Common myeloid progenitor, CD34-positive (primary cell): ENCODE measurements at regions not wholly inside any gene's neighbourhood (a gene's known extent, or its start where the extent isn't known, plus 50 kb on each side); places are given as distances from the start of the nearest gene placed in this dataset.

Source experiments
- CTCF ChIA-PET: fragments of 350-600 bp; sonication (Branson Sonifier 250); formaldehyde crosslinking; loops from one replicate; lab custom pipeline; 2021; ENCODE audit warnings: antibody characterized with exemption; lab: Charles Lee
- POLR2A ChIA-PET: fragments of 350-600 bp; sonication (Branson Sonifier 250); formaldehyde crosslinking; loops from one replicate; lab custom pipeline; 2021; ENCODE audit warnings: antibody characterized with exemption; lab: Charles Lee
- DNase-seq, 3 donors: peaks; one replicate each; pipeline versions ENCODE4 v3.0.0 to v3.0.0-alpha.2; 2013
- H3K27ac ChIP-seq, 2 experiments: 1 replicate in 1 of 2; 2 replicates in 1 of 2; pipeline ENCODE4 v1.7.0; 2013; ENCODE audit warnings: inconsistent platforms in 2 of 2, low read length in 2 of 2, mild to moderate bottlenecking in 2 of 2, low read depth in 1 of 2, moderate library complexity in 1 of 2; ENCODE audit not compliant: severe bottlenecking in 2 of 2, insufficient read depth in 1 of 2, poor library complexity in 1 of 2
- H3K27me3 ChIP-seq, 5 experiments: replicated peaks in 2 of 5; 1 replicate in 3 of 5; 2 replicates in 2 of 5; pipeline versions ENCODE4 v1.6.1 to v1.7.0; 2013; ENCODE audit warnings: low read length in 4 of 5, mild to moderate bottlenecking in 2 of 5, moderate library complexity in 2 of 5, inconsistent platforms in 1 of 5; ENCODE audit not compliant: insufficient read depth in 5 of 5, control insufficient read depth in 4 of 5
- H3K36me3 ChIP-seq, 4 experiments: 1 replicate in 2 of 4; 2 replicates in 2 of 4; pipeline versions ENCODE4 v1.6.1 to v1.7.0; 2013; ENCODE audit warnings: low read length in 3 of 4, control low read depth in 1 of 4, mild to moderate bottlenecking in 1 of 4; ENCODE audit not compliant: control insufficient read depth in 4 of 4, insufficient read depth in 4 of 4
- H3K4me1 ChIP-seq, 4 experiments: 1 replicate in 3 of 4; 2 replicates in 1 of 4; pipeline versions ENCODE4 v1.6.1 to v1.7.1; 2013; ENCODE audit warnings: low read length in 3 of 4, mild to moderate bottlenecking in 3 of 4, control low read depth in 1 of 4, inconsistent platforms in 1 of 4, moderate library complexity in 1 of 4; ENCODE audit not compliant: control insufficient read depth in 4 of 4, insufficient read depth in 4 of 4; ENCODE audit errors: control extremely low read depth in 1 of 4
- H3K4me3 ChIP-seq, 7 experiments: 1 replicate in 4 of 7; 2 replicates in 3 of 7; pipeline versions ENCODE4 v1.5.1 to v1.7.0; 2013; ENCODE audit warnings: mild to moderate bottlenecking in 7 of 7, low read length in 6 of 7, moderate library complexity in 6 of 7, inconsistent platforms in 2 of 7, low read depth in 2 of 7, control low read depth in 1 of 7; ENCODE audit not compliant: insufficient read depth in 4 of 7, control insufficient read depth in 1 of 7; ENCODE audit errors: extremely low read depth in 1 of 7
- H3K9me3 ChIP-seq, 5 experiments: 1 replicate in 4 of 5; 2 replicates in 1 of 5; pipeline versions ENCODE4 v1.6.1 to v1.7.1; 2013; ENCODE audit warnings: low read length in 4 of 5, mild to moderate bottlenecking in 2 of 5, inconsistent platforms in 1 of 5, low read depth in 1 of 5, moderate library complexity in 1 of 5; ENCODE audit not compliant: control insufficient read depth in 4 of 5, insufficient read depth in 2 of 5; ENCODE audit errors: control extremely low read depth in 1 of 5
- WGBS: methylation state at CpG from one replicate; pipeline ENCODE4 v1.1.5; 2013; ENCODE audit not compliant: insufficient coverage; 5-methylcytosine and 5-hydroxymethylcytosine counted together

DNA sequence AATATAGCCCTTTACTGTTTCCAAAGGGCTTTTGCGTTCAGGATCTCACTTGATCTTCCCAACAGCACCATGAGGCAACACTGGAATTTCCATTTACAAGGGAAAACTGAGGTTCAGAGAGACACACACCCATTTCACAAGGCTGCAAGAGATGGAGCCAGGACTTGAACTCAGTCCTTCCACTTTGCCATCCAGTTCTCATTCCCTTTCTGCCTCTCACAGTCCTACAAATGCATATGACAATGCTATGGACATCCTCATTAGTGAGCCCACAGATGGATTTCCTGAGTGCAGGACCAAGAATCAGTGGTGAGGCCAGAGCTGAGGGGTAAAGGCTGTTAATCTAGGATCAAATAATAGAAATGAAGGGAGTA, 136.1 kb upstream of the MYCN start:
- POLR2A ChIA-PET: no interaction called here
- H3K36me3 ChIP-seq: no peaks in the 10 kb centered on the region
- no peaks in the 10 kb centered on the region for H3K9me3 ChIP-seq
- H3K4me1 ChIP-seq: peaks cover 0 to 14% (median 12%) of the 10 kb centered on the region in 4 experiments
- no peaks in the 10 kb centered on the region for H3K27me3 ChIP-seq
- no peak for DNase-seq
- H3K4me3 ChIP-seq: no peak overlapping the region
- 100% methylated on average over 1 of the region's 1 CpG for WGBS
- H3K27ac ChIP-seq: no peak overlapping the region
- CTCF ChIA-PET: no interaction called here

DNA sequence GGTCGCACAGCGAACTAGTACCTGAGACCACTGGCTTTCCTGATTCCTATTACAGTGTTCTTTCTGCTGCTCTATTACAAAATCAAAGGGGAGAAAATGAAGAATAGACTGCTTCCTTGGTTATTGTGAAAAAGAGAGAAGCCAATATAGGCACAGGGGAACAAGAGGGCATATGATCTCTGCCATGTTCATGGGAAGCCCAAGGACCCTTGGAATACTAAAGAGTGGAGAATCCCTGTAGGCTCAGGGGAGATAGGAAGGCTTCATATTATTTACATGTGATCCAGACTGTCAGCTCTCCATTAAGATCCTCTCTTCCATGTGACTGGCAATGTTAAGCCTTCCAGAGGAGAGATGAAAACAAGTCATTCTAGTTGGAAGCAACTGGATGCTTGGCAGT, 135.7 kb upstream of the MYCN start:
- Histone ChIP-seq H3K27me3 (no peaks in the 10 kb centered on the region), H3K36me3 (no peaks in the 10 kb centered on the region), H3K4me3 (no peak overlapping the region), H3K4me1 (peaks cover 0 to 18% (median 14%) of the 10 kb centered on the region in 4 experiments), H3K27ac (no peak overlapping the region), H3K9me3 (no peaks in the 10 kb centered on the region)
- CTCF ChIA-PET: interaction anchor here (1.0 kb wide), 1 partner anchor 8 kb away, joined by 4 read pairs; no protein-coding TSS in a partner anchor
- POLR2A ChIA-PET: no interaction called here
- 92% methylated on average over 2 of the region's 2 CpGs for WGBS
- no peak for DNase-seq

DNA sequence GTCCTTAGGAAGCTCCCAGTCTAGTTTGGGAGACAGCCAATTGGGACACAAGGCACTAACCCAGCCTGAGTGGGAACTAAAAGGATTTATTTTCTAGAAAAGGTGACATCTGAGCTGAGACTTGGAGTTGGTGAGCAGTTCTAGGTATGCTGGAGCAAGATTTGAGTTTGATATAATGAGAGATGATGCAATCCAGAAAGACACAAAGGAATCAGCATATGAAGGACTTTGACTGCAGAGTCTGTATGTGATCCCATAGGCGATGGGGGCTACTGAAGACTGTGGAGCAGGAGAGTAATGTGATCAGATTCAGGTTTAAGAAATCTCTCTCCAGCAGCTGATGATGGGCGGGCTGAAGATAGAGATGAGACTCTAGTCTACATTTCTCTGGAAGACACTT, 135.1 kb upstream of the MYCN start:
- no peak for DNase-seq
- POLR2A ChIA-PET: no interaction called here
- Histone ChIP-seq H3K4me3 (no peak overlapping the region), H3K27me3 (no peaks in the 10 kb centered on the region), H3K27ac (no peak overlapping the region), H3K36me3 (no peaks in the 10 kb centered on the region), H3K9me3 (no peaks in the 10 kb centered on the region), H3K4me1 (peaks cover 0 to 18% (median 15%) of the 10 kb centered on the region in 4 experiments)
- 100% methylated on average over 1 of the region's 2 CpGs for WGBS
- CTCF ChIA-PET: interaction anchor here (1.0 kb wide), 1 partner anchor 8 kb away, joined by 4 read pairs; no protein-coding TSS in a partner anchor

DNA sequence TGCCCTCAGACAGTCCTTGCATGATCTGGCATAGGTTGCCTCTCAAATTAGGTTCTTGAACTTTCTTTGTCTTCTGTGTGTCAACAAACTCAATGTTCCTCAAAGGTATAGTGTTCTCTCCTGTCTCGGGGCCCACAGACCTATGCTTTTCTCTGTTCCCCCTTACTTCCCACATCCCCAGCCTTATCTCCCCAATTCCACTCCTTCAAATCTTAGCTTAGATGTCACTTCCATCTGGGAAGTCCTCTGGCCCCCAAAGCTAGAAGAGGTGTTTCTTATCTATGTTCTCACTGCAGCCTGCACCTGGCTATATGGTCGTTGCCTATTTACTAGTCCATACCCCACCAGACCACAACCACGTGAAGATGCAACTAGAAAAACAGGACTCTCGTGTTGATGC, 134.6 kb upstream of the MYCN start:
- Histone ChIP-seq H3K9me3 (no peaks in the 10 kb centered on the region), H3K27me3 (no peaks in the 10 kb centered on the region), H3K4me3 (no peak overlapping the region), H3K36me3 (no peaks in the 10 kb centered on the region), H3K27ac (no peak overlapping the region), H3K4me1 (peaks cover 0 to 18% (median 15%) of the 10 kb centered on the region in 4 experiments)
- WGBS: 100% methylated on average over 4 of the region's 4 CpGs
- ChIA-PET CTCF (interaction anchor here (1.0 kb wide), 1 partner anchor 9 kb away, joined by 4 read pairs; no protein-coding TSS in a partner anchor), POLR2A (no interaction called here)
- no peak for DNase-seq

DNA sequence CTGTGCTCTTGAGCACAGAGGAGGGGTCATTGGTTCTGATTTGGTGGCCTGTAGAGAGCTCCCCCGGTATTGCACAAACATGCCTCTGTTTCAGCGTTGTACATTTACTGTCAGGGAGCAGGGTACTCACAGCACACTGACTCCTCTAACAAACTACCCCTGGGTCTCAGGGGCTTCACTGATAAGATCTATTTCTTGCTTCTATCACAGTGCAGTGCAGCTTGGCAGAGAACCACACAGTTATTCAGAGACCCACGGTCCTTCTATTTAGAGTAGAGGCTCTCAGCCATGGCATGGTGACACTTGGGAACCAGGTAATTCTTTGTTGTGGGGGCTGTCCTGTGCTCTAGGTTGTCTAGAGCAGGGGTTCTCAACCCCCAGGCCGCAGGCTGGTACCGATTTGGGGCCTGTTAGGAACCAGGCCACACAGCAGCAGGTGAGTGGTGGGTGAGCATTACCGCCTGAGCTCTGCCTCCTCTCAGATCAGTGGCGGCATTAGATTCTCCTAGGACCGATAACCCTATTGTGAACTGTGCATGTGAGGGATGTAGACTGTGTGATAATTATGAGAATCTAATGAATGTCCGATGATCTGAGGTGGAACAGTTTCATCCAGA, 133.4 kb upstream of the MYCN start:
- no peaks in the 10 kb centered on the region for H3K36me3 ChIP-seq
- DNase-seq: no peak
- ChIA-PET CTCF (interaction anchor here (1.3 kb wide), 1 partner anchor 13 kb away, joined by 3 read pairs; no protein-coding TSS in a partner anchor), POLR2A (no interaction called here)
- H3K27me3 ChIP-seq: no peaks in the 10 kb centered on the region
- H3K4me3 ChIP-seq: no peak overlapping the region
- WGBS: 100% methylated on average over 4 of the region's 9 CpGs
- no peak overlapping the region for H3K27ac ChIP-seq
- H3K4me1 ChIP-seq: peaks cover 0 to 18% (median 15%) of the 10 kb centered on the region in 4 experiments
- no peaks in the 10 kb centered on the region for H3K9me3 ChIP-seq

DNA sequence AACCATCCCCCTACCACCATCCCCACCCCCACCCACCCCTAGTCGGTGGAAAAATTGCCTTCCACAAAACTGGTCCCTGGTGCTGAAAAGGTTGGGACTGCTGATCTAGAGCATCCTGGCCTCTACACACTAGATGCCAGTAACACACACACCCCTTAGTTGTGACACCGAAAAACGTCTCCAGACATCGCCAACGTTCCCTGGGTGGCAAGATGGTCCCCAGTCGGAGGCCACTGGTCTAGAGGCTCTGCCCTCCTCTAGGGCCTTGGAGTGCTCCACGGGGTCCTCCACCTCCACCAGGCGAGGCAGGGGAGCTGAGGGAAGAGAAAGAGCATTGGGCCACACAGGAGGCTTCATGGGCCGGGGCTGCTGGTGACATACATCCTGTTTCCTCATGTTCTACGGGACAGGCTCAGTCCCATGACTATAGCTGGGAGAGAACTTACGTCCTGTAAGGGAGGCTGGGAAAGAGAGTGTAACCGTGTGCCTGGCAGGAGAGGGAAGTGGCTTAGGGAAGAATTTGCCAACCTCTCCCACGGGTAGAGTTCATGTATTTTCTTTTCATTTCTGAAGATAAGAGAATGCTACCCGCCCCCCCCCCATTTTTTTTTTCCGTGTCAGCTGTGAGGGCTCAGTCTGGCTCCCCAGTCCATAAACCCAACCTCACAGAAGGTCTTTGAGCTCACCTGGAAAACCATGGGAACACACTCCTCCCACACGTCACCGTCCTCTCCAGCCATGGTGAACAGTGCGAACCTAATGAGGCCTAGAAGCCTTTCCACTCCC, 132.7 kb upstream of the MYCN start:
- H3K27me3 ChIP-seq: no peaks in the 10 kb centered on the region
- H3K4me3 ChIP-seq: no peak overlapping the region
- H3K4me1 ChIP-seq: peaks cover 0 to 18% (median 15%) of the 10 kb centered on the region in 4 experiments
- POLR2A ChIA-PET: interaction anchor here (0.7 kb wide), 1 partner anchor 12 kb away, joined by 5 read pairs; no protein-coding TSS in a partner anchor
- H3K27ac ChIP-seq: no peak overlapping the region
- 84% methylated on average over 10 of the region's 18 CpGs for WGBS
- H3K36me3 ChIP-seq: no peaks in the 10 kb centered on the region
- H3K9me3 ChIP-seq: no peaks in the 10 kb centered on the region
- no peak for DNase-seq
- CTCF ChIA-PET: interaction anchor here (1.2 to 1.3 kb wide), 2 partner anchors 9 to 12 kb away, joined by 3 to 5 read pairs; no protein-coding TSS in a partner anchor
